Vagina (tissue), 2 donors: ENCODE measurements at regions not wholly inside any gene's neighbourhood (a gene's known extent, or its start where the extent isn't known, plus 50 kb on each side); places are given as distances from the start of the nearest gene placed in this dataset.
"Not testable (repeated sequence)": the region's sequence is repeated elsewhere in the genome, so short reads cannot be mapped to it uniquely, and the experiment has no call there.

ENCODE experiments used
- DNase-seq, 2 donors: peaks; one replicate each; pipeline ENCODE4 v3.0.0-alpha.2; 2017; ENCODE audit errors: extremely low spot score in 2 of 2
- H3K27ac ChIP-seq: fragments of 200-600 bp; sonication (generic); one replicate; pipeline ENCODE4 v1.5.1; 2019
- H3K27me3 ChIP-seq: fragments of 200-600 bp; sonication (generic); one replicate; pipeline ENCODE4 v1.5.1; 2019
- H3K36me3 ChIP-seq, 2 donors: fragments of 200-600 bp; sonication (generic); one replicate each; pipeline ENCODE4 v1.5.1; 2017 to 2019
- H3K4me1 ChIP-seq: fragments of 200-600 bp; sonication (generic); one replicate; pipeline ENCODE4 v1.5.1; 2019
- H3K4me3 ChIP-seq, 2 donors: fragments of 200-600 bp; sonication (generic); 1 replicate in 1 of 2; 2 replicates in 1 of 2; pipeline ENCODE4 v1.5.1; 2016 to 2019
- H3K9me3 ChIP-seq: fragments of 200-600 bp; sonication (generic); one replicate; pipeline ENCODE4 v1.5.1; 2019
- CTCF ChIP-seq, 3 experiments: fragments of 450-650 bp in 2 of 3; fragments of 200-600 bp in 1 of 3; sonication (generic) in 1 of 3; IDR thresholded peaks; one replicate each; pipeline ENCODE4 v1.5.1; 2017 to 2019; ENCODE audit warnings: antibody characterized with exemption in 3 of 3, mild to moderate bottlenecking in 2 of 3, moderate library complexity in 2 of 3
- POLR2A ChIP-seq, 2 donors: fragments of 450-650 bp; IDR thresholded peaks; one replicate each; pipeline ENCODE4 v1.6.1; 2017; ENCODE audit warnings: antibody characterized with exemption in 2 of 2, mild to moderate bottlenecking in 2 of 2, moderate library complexity in 2 of 2
- POLR2AphosphoS5 ChIP-seq, 2 donors: sonication (generic); formaldehyde crosslinking; IDR thresholded peaks; one replicate each; pipeline ENCODE4 v1.9.0; 2017; ENCODE audit warnings: antibody characterized with exemption in 2 of 2, mild to moderate bottlenecking in 2 of 2, low read depth in 1 of 2; ENCODE audit not compliant: insufficient read depth in 1 of 2
- intact Hi-C: fragments of 100-400 bp; cut with DNase I; formaldehyde crosslinking; loops from one replicate; pipeline ENCODE4 v1.15.1; 2023

DNA sequence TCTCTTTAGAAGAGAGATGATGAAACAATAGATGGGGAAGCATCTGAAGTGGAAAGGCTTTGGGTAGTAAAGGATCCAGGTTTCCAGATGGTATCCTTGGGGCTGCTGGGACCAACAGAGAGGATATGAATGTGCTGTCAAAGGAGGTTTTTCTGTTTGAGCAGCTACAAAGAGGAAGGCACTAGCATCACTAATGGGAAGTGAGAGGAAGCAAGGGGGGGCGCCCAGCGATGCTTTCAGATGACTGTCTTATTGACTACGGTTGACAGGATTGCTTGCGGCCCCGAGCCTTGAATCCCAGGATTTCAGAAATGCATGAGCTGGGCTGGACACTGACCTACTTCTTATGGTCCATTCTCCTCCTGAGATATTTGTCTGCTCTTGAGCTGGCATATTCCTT, 103.8 kb upstream of the GALNT15 start:
- no peak overlapping the region for H3K4me3 ChIP-seq
- no peak for TF ChIP-seq POLR2A (IDR thresholded peaks at IDR 0.05)
- TF ChIP-seq POLR2AphosphoS5 (IDR thresholded peaks at IDR 0.05; ENCODE audit: insufficient read depth in 1 of 2, low read depth in 1 of 2), result no peak
- no peak for TF ChIP-seq CTCF (IDR thresholded peaks at IDR 0.05)
- no peaks in the 10 kb centered on the region for H3K36me3 ChIP-seq
- no peak overlapping the region for H3K27ac ChIP-seq
- intact Hi-C loops, result no loop called here
- no peak for DNase-seq
- peaks cover 9% of the 10 kb centered on the region for H3K4me1 ChIP-seq
- no peaks in the 10 kb centered on the region for H3K9me3 ChIP-seq
- H3K27me3 ChIP-seq, result no peaks in the 10 kb centered on the region

GRCh38 chr3:16071206-16071605, 103.3 kb upstream of the GALNT15 start:
- Histone ChIP-seq H3K9me3 (no peaks in the 10 kb centered on the region), H3K4me1 (peaks cover 9% of the 10 kb centered on the region), H3K36me3 (no peaks in the 10 kb centered on the region), H3K27ac (no peak overlapping the region), H3K4me3 (no peak overlapping the region), H3K27me3 (no peaks in the 10 kb centered on the region)
- no peak for TF ChIP-seq CTCF (IDR thresholded peaks at IDR 0.05)
- TF ChIP-seq POLR2AphosphoS5 (IDR thresholded peaks at IDR 0.05; ENCODE audit: insufficient read depth in 1 of 2, low read depth in 1 of 2), result no peak
- TF ChIP-seq POLR2A (IDR thresholded peaks at IDR 0.05), result no peak
- DNase-seq, result no peak
- intact Hi-C loops, result no loop called here

- Histone ChIP-seq H3K27me3 (no peaks in the 10 kb centered on the region), H3K9me3 (no peaks in the 10 kb centered on the region), H3K36me3 (no peaks in the 10 kb centered on the region), H3K4me1 (peaks cover 6% of the 10 kb centered on the region), H3K27ac (no peak overlapping the region), H3K4me3 (no peak overlapping the region)
- no peak for DNase-seq
- TF ChIP-seq CTCF (IDR thresholded peaks at IDR 0.05) (no peak), POLR2A (IDR thresholded peaks at IDR 0.05) (no peak), POLR2AphosphoS5 (IDR thresholded peaks at IDR 0.05; ENCODE audit: insufficient read depth in 1 of 2, low read depth in 1 of 2) (no peak)
- intact Hi-C loops, result no loop called here
Observed at GRCh38 chr3:16072420-16073110, 101.9 kb upstream of the GALNT15 start.

GRCh38 chr3:16073203-16073602, 101.3 kb upstream of the GALNT15 start:
- Histone ChIP-seq H3K27me3 (no peaks in the 10 kb centered on the region), H3K4me3 (no peak overlapping the region), H3K36me3 (no peaks in the 10 kb centered on the region), H3K27ac (no peak overlapping the region), H3K9me3 (no peaks in the 10 kb centered on the region), H3K4me1 (no peaks in the 10 kb centered on the region)
- TF ChIP-seq CTCF (IDR thresholded peaks at IDR 0.05) (no peak), POLR2A (IDR thresholded peaks at IDR 0.05) (no peak), POLR2AphosphoS5 (IDR thresholded peaks at IDR 0.05; ENCODE audit: insufficient read depth in 1 of 2, low read depth in 1 of 2) (no peak)
- intact Hi-C loops, result no loop called here
- DNase-seq, result no peak

DNA sequence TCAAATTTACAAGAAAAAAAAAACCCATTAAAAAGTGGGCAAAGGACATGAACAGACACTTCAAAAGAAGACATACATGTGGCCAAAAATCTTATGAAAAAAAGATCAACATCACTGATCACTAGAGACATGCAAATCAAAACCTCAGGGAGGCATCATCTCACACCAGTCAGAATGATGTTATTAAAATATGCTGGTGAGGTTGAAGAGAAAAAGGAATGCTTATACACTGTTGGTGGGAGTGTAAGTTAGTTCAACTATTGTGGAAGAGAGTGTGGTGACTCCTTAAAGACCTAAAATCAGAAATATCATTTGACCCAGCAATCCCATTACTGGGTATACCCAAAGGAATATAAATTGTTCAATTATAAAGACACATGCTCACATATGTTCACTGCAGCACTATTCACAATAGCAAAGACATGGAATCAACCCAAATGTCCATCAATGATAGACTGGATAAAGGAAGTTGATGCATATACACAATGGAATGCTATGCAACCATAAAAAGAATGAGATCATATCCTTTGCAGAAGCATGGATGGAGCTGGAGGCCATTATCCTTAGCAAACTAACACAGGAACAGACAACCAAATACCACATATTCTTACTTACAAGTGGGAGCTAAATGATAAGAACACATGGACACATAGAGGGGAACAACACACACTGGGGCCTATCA, 100.3 kb upstream of the GALNT15 start:
- H3K36me3 ChIP-seq, H3K27ac ChIP-seq, H3K27me3 ChIP-seq, H3K4me3 ChIP-seq, H3K9me3 ChIP-seq, intact Hi-C loops, H3K4me1 ChIP-seq, DNase-seq: not testable (repeated sequence)
